ENCODE measurements at regions not wholly inside any gene's neighbourhood (a gene's known extent, or its start where the extent isn't known, plus 50 kb on each side); places are given as distances from the start of the nearest gene placed in this dataset.

DNA sequence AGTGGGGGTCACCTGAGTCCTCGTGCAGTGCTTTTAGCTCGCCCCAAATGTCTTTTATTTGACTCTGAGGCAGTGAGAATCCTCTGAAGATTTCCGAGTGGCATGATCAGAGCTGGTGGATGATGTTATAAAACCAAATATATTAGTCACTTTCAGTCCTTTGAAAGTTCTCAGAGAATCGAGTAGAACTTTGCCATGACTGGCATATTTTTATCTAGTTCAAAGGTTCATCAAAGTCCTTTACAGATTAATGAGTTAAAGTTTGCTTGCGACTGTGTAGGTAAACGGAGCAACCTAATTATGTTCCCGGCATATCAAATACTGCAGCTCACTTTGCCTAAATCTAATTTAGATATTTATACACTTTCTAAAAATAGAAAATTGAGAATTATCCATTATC lies 498.5 kb upstream of the NOX3 start:
- DNase-seq (ENCODE audit: low read depth) = no peak
- TF ChIP-seq CTCF (IDR thresholded peaks at IDR 0.05; ENCODE audit: low read depth, low read length) (no peak), MYC (IDR thresholded peaks at IDR 0.05; ENCODE audit: low read depth, low read length) (no peak), POLR2A (IDR thresholded peaks at IDR 0.05; ENCODE audit: extremely low read depth, insufficient read length) (no peak)
- TF ChIP-seq, protein P1, sequence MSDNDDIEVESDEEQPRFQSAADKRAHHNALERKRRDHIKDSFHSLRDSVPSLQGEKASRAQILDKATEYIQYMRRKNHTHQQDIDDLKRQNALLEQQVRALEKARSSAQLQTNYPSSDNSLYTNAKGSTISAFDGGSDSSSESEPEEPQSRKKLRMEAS (IDR thresholded peaks at IDR 0.05; ENCODE audit: low read depth, low read length) = no peak

GRCh38 chr6:155949256-155949655 lies 493.6 kb upstream of the NOX3 start:
- TF ChIP-seq POLR2A (IDR thresholded peaks at IDR 0.05; ENCODE audit: extremely low read depth, insufficient read length) = no peak
- TF ChIP-seq CTCF (IDR thresholded peaks at IDR 0.05; ENCODE audit: low read depth, low read length) = no peak
- TF ChIP-seq, protein P1 (IDR thresholded peaks at IDR 0.05; ENCODE audit: low read depth, low read length) = no peak
- no peak for TF ChIP-seq MYC (IDR thresholded peaks at IDR 0.05; ENCODE audit: low read depth, low read length)
- H3K4me3 ChIP-seq (ENCODE audit: low read depth, low read length) = no peak overlapping the region
- DNase-seq (ENCODE audit: low read depth) = no peak

More for the DNA sequence above, 498.5 kb upstream of the NOX3 start:
- no peak overlapping the region for H3K4me3 ChIP-seq (ENCODE audit: low read depth, low read length)

DNA sequence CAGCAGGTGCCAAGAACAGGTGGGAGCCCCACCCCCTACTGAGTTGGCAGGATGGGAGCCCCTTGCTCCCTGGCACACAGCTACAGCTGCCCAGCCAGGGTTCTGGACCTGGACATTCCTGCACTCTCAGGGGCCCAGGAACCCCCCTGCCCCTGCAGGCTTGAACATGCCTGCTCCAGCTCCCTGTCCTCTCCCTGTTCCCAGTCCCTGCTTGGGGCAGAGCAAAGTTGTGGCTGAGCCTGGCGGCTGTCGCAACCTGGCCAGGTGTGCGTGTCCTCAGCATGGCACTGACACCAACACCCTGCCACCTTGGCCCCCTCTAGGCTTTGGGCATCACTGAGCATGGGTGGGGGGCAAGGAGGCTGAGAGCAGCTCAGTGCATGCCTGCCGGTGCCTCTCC lies 491.2 kb upstream of the NOX3 start:
- no peak overlapping the region for H3K4me3 ChIP-seq (ENCODE audit: low read depth, low read length)
- TF ChIP-seq, protein P1 (IDR thresholded peaks at IDR 0.05; ENCODE audit: low read depth, low read length) = no peak
- no peak for TF ChIP-seq CTCF (IDR thresholded peaks at IDR 0.05; ENCODE audit: low read depth, low read length)
- TF ChIP-seq POLR2A (IDR thresholded peaks at IDR 0.05; ENCODE audit: extremely low read depth, insufficient read length) = no peak
- TF ChIP-seq MYC (IDR thresholded peaks at IDR 0.05; ENCODE audit: low read depth, low read length) = no peak
- DNase-seq (ENCODE audit: low read depth) = no peak

- no peak for TF ChIP-seq POLR2A (IDR thresholded peaks at IDR 0.05; ENCODE audit: extremely low read depth, insufficient read length)
- TF ChIP-seq MYC (IDR thresholded peaks at IDR 0.05; ENCODE audit: low read depth, low read length) = no peak
- TF ChIP-seq, protein P1 (IDR thresholded peaks at IDR 0.05; ENCODE audit: low read depth, low read length) = no peak
- no peak for TF ChIP-seq CTCF (IDR thresholded peaks at IDR 0.05; ENCODE audit: low read depth, low read length)
- no peak for DNase-seq (ENCODE audit: low read depth)
- H3K4me3 ChIP-seq (ENCODE audit: low read depth, low read length) = no peak overlapping the region
These were observed 488.0 kb upstream of the NOX3 start for GRCh38 chr6:155943635-155944034.

DNA sequence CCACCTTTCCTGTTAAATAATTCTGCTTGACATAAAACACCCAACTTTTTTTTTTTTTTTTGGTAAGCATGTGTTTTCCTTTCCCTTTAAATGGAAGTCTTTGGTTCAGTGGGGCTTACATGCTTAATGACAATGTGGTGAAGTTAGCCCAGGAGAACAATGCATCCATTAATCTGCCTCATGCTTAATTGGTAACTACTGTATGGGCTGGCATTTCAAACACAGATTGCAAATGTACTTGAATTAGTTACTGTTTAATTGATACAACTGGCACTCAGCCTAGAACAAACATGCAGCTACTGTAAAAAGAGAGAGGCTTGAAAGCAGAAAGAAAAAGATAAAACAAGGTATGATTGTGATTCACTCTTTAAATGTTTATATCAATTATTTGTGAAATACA lies 483.6 kb upstream of the NOX3 start:
- DNase-seq (ENCODE audit: low read depth) = no peak
- no peak overlapping the region for H3K4me3 ChIP-seq (ENCODE audit: low read depth, low read length)
- TF ChIP-seq, protein P1 (IDR thresholded peaks at IDR 0.05; ENCODE audit: low read depth, low read length) = no peak
- TF ChIP-seq POLR2A (IDR thresholded peaks at IDR 0.05; ENCODE audit: extremely low read depth, insufficient read length) = no peak
- no peak for TF ChIP-seq CTCF (IDR thresholded peaks at IDR 0.05; ENCODE audit: low read depth, low read length)
- no peak for TF ChIP-seq MYC (IDR thresholded peaks at IDR 0.05; ENCODE audit: low read depth, low read length)

DNA sequence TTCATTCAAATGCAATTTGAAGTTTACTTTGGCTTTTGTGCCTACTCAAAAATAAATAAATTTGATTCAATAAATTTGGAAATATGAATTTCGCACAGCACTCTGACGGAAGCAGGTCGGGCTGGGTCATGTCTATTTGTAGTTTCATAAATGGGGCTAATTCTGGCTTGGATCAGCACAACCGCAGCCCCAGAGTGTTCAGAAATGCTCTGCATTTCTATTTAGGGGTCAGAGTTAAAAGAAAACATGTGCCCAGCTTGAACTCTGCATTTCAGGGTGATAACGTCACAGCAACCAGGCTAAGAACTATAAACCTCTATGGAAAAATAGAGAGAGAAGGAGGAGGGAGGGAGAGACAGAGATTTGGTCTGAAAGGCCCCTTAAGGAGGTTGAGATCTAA lies 480.9 kb upstream of the NOX3 start:
- TF ChIP-seq CTCF (IDR thresholded peaks at IDR 0.05; ENCODE audit: low read depth, low read length) (no peak), MYC (IDR thresholded peaks at IDR 0.05; ENCODE audit: low read depth, low read length) (no peak), POLR2A (IDR thresholded peaks at IDR 0.05; ENCODE audit: extremely low read depth, insufficient read length) (no peak)
- TF ChIP-seq, protein P1 (IDR thresholded peaks at IDR 0.05; ENCODE audit: low read depth, low read length) = no peak
- no peak overlapping the region for H3K4me3 ChIP-seq (ENCODE audit: low read depth, low read length)
- no peak for DNase-seq (ENCODE audit: low read depth)
